AG09309 (cell line): ENCODE measurements at regions not wholly inside any gene's neighbourhood (a gene's known extent, or its start where the extent isn't known, plus 50 kb on each side); places are given as distances from the start of the nearest gene placed in this dataset.

Source experiments
- DNase-seq: peaks from one replicate; pipeline ENCODE4 v3.0.0-alpha.2; 2010; ENCODE audit warnings: low read depth
- H3K4me3 ChIP-seq: 2 replicates; pipeline ENCODE4 v1.5.1; 2011; ENCODE audit warnings: mild to moderate bottlenecking, low read depth, low read length, moderate library complexity; ENCODE audit not compliant: control insufficient read depth
- CTCF ChIP-seq: IDR thresholded peaks from 2 replicates; pipeline ENCODE4 v1.5.1; 2011; ENCODE audit warnings: mild to moderate bottlenecking, low read depth, low read length, inconsistent platforms; ENCODE audit not compliant: insufficient read depth, control insufficient read depth; ENCODE audit errors: missing control alignments

GRCh38 chrX:39850209-39850608 lies 247.5 kb downstream of the BCOR start:
- H3K4me3 ChIP-seq: no peak overlapping the region
- TF ChIP-seq CTCF: no peak
- no peak for DNase-seq

GRCh38 chrX:39850630-39851152 lies 247.1 kb downstream of the BCOR start:
- DNase-seq: peak; percentile 37

GRCh38 chrX:39851745-39852455 lies 245.9 kb downstream of the BCOR start:
- H3K4me3 ChIP-seq: no peak overlapping the region
- no peak for DNase-seq
- no peak for TF ChIP-seq CTCF

More at GRCh38 chrX:39850630-39851152, 247.1 kb downstream of the BCOR start:
- no peak overlapping the region for H3K4me3 ChIP-seq
- TF ChIP-seq CTCF: no peak

GRCh38 chrX:39852491-39852890 lies 245.3 kb downstream of the BCOR start:
- no peak overlapping the region for H3K4me3 ChIP-seq
- DNase-seq: no peak
- TF ChIP-seq CTCF: no peak

GRCh38 chrX:39853417-39854030 lies 244.2 kb downstream of the BCOR start:
- TF ChIP-seq CTCF: no peak

GRCh38 chrX:39854772-39855747 lies 242.7 kb downstream of the BCOR start:
- H3K4me3 ChIP-seq: no peak overlapping the region
- no peak for DNase-seq
- no peak for TF ChIP-seq CTCF

More at GRCh38 chrX:39853417-39854030, 244.2 kb downstream of the BCOR start:
- no peak overlapping the region for H3K4me3 ChIP-seq
- DNase-seq: no peak
